CD14-positive monocyte (primary cell): ENCODE measurements at regions not wholly inside any gene's neighbourhood (a gene's known extent, or its start where the extent isn't known, plus 50 kb on each side); places are given as distances from the start of the nearest gene placed in this dataset.

ENCODE experiments used
- DNase-seq, 3 donors: peaks; one replicate each; pipeline ENCODE4 v3.0.0-alpha.2; 2011 to 2022
- H2AFZ ChIP-seq: 2 replicates; pipeline ENCODE4 v1.6.0; 2012; ENCODE audit warnings: mild to moderate bottlenecking, low read depth, low read length, inconsistent platforms; ENCODE audit not compliant: insufficient read depth, poor library complexity, severe bottlenecking
- H3K27ac ChIP-seq, 2 donors: 1 replicate in 1 of 2; 2 replicates in 1 of 2; pipeline ENCODE4 v1.5.1; 2012 to 2013; ENCODE audit warnings: low read length in 2 of 2, control low read depth in 1 of 2, inconsistent platforms in 1 of 2, low read depth in 1 of 2, mild to moderate bottlenecking in 1 of 2
- H3K27me3 ChIP-seq, 2 donors: one replicate each; pipeline versions ENCODE4 v1.6.0 to v1.6.1; 2011 to 2013; ENCODE audit warnings: low read length in 2 of 2; ENCODE audit not compliant: control insufficient read depth in 2 of 2, insufficient read depth in 2 of 2
- H3K36me3 ChIP-seq, 2 donors: replicated peaks in 1 of 2; 1 replicate in 1 of 2; 2 replicates in 1 of 2; pipeline versions ENCODE4 v1.5.1 to v1.6.1; 2012 to 2013; ENCODE audit warnings: low read length in 2 of 2, control low read depth in 1 of 2, inconsistent platforms in 1 of 2, mild to moderate bottlenecking in 1 of 2; ENCODE audit not compliant: insufficient read depth in 2 of 2, control insufficient read depth in 1 of 2
- H3K4me1 ChIP-seq, 2 donors: 1 replicate in 1 of 2; 2 replicates in 1 of 2; pipeline versions ENCODE4 v1.5.1 to v1.6.1; 2012 to 2013; ENCODE audit warnings: low read length in 2 of 2, control low read depth in 1 of 2, inconsistent platforms in 1 of 2, mild to moderate bottlenecking in 1 of 2, moderate library complexity in 1 of 2; ENCODE audit not compliant: insufficient read depth in 2 of 2, control insufficient read depth in 1 of 2
- H3K4me2 ChIP-seq: replicated peaks from 2 replicates; pipeline ENCODE3; 2012; ENCODE audit warnings: low read length, moderate library complexity, mild to moderate bottlenecking; ENCODE audit not compliant: poor library complexity, severe bottlenecking; ENCODE audit errors: extremely low read depth
- H3K4me3 ChIP-seq, 3 experiments: fragments of 200-600 bp in 1 of 3; sonication (generic) in 1 of 3; replicated peaks in 1 of 3; 1 replicate in 2 of 3; 2 replicates in 1 of 3; pipeline ENCODE4 v1.5.1; 2011 to 2013; ENCODE audit warnings: low read length in 3 of 3, mild to moderate bottlenecking in 3 of 3, control low read depth in 2 of 3, low read depth in 2 of 3, inconsistent platforms in 1 of 3, moderate library complexity in 1 of 3
- H3K79me2 ChIP-seq: 2 replicates; pipeline ENCODE4 v1.6.0; 2012; ENCODE audit warnings: mild to moderate bottlenecking, control low read depth, inconsistent platforms, low read length, moderate library complexity; ENCODE audit not compliant: insufficient read depth
- H3K9ac ChIP-seq: 2 replicates; pipeline ENCODE4 v1.6.0; 2017; ENCODE audit warnings: low read length, mild to moderate bottlenecking; ENCODE audit not compliant: insufficient read depth, poor library complexity, severe bottlenecking
- H3K9me3 ChIP-seq, 2 donors: replicated peaks in 1 of 2; 1 replicate in 1 of 2; 2 replicates in 1 of 2; pipeline versions ENCODE4 v1.5.1 to v1.6.1; 2012 to 2013; ENCODE audit warnings: low read length in 2 of 2, control low read depth in 1 of 2; ENCODE audit not compliant: control insufficient read depth in 1 of 2, insufficient read depth in 1 of 2
- H4K20me1 ChIP-seq: 2 replicates; pipeline ENCODE4 v1.6.0; 2012; ENCODE audit warnings: mild to moderate bottlenecking, low read length, control low read depth, moderate library complexity; ENCODE audit not compliant: insufficient read depth
- H3K27ac Mint-ChIP-seq, 7 donors: one replicate each; pipeline ENCODE4 v1.8.0; 2020; ENCODE audit warnings: mild to moderate bottlenecking in 7 of 7, mixed read lengths in 7 of 7, moderate library complexity in 6 of 7, inconsistent platforms in 2 of 7
- H3K27me3 Mint-ChIP-seq, 3 donors: one replicate each; pipeline ENCODE4 v1.8.0; 2021 to 2022; ENCODE audit warnings: low read depth in 3 of 3, mild to moderate bottlenecking in 3 of 3, mixed read lengths in 3 of 3, moderate library complexity in 3 of 3, inconsistent platforms in 1 of 3
- H3K36me3 Mint-ChIP-seq, 2 donors: one replicate each; pipeline ENCODE4 v1.8.0; 2020; ENCODE audit warnings: mixed read lengths in 2 of 2, inconsistent platforms in 1 of 2, mild to moderate bottlenecking in 1 of 2
- H3K4me1 Mint-ChIP-seq: one replicate; pipeline ENCODE4 v1.8.0; 2020; ENCODE audit warnings: mild to moderate bottlenecking, mixed read lengths
- H3K4me3 Mint-ChIP-seq, 2 donors: one replicate each; pipeline ENCODE4 v1.8.0; 2020; ENCODE audit warnings: mild to moderate bottlenecking in 2 of 2, mixed read lengths in 2 of 2, moderate library complexity in 1 of 2
- H3K9me3 Mint-ChIP-seq, 7 donors: one replicate each; pipeline ENCODE4 v1.8.0; 2020 to 2022; ENCODE audit warnings: mixed read lengths in 7 of 7, mild to moderate bottlenecking in 6 of 7, moderate library complexity in 6 of 7, inconsistent platforms in 2 of 7
- WGBS: methylation state at CpG from one replicate; pipeline ENCODE4 v1.1.5; 2013; ENCODE audit warnings: missing lambda C conversion rate; ENCODE audit not compliant: insufficient coverage; 5-methylcytosine and 5-hydroxymethylcytosine counted together
- intact Hi-C, 2 donors: fragments of 100-400 bp; cut with micrococcal nuclease; formaldehyde crosslinking; loops; one replicate each; pipeline versions ENCODE4 v1.15.0 to v1.15.1; 2023
- TF ChIP-seq, protein P1 (sequence below): fragments of 200-600 bp; IDR thresholded peaks from one replicate; pipeline ENCODE4 v1.8.0; 2022; ENCODE audit warnings: antibody characterized with exemption, mild to moderate bottlenecking

DNA sequence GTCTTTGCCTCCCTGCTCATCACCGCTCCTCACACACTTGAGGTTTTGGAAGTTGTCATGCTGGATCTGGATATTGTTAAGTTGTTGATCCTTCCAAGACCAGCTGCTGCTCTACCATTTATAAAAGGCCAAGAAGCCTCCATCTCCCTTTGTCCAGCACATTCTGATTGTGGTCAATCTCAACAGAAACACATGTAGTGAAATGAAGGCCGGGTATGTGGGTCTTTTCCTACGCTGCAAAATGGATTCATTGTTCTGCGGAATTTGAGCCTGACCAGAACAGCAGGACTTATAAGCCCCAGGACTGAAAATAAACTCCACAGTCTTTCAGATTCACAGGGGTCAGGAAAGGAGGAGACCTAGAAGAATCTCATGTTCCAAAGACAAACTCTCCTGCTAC is 238.4 kb downstream of the CMPK2 start:
- Mint-ChIP-seq H3K27ac (no peak overlapping the region), H3K9me3 (peaks cover 0 to 3% (median 2%) of the 10 kb centered on the region in 7 donors), H3K27me3 (peaks cover 0 to 1% (median 0%) of the 10 kb centered on the region in 3 donors), H3K36me3 (no peaks in the 10 kb centered on the region), H3K4me1 (no peaks in the 10 kb centered on the region), H3K4me3 (no peak overlapping the region)
- DNase-seq, result no peak
- TF ChIP-seq, protein P1, sequence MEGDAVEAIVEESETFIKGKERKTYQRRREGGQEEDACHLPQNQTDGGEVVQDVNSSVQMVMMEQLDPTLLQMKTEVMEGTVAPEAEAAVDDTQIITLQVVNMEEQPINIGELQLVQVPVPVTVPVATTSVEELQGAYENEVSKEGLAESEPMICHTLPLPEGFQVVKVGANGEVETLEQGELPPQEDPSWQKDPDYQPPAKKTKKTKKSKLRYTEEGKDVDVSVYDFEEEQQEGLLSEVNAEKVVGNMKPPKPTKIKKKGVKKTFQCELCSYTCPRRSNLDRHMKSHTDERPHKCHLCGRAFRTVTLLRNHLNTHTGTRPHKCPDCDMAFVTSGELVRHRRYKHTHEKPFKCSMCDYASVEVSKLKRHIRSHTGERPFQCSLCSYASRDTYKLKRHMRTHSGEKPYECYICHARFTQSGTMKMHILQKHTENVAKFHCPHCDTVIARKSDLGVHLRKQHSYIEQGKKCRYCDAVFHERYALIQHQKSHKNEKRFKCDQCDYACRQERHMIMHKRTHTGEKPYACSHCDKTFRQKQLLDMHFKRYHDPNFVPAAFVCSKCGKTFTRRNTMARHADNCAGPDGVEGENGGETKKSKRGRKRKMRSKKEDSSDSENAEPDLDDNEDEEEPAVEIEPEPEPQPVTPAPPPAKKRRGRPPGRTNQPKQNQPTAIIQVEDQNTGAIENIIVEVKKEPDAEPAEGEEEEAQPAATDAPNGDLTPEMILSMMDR, result no peak
- no peaks in the 10 kb centered on the region for H3K9me3 ChIP-seq
- H3K4me2 ChIP-seq, result no peak overlapping the region
- H3K4me3 ChIP-seq, result no peak overlapping the region
- H3K4me1 ChIP-seq, result no peaks in the 10 kb centered on the region
- H3K27ac ChIP-seq, result no peak overlapping the region
- no peak overlapping the region for H3K9ac ChIP-seq
- no peaks in the 10 kb centered on the region for H3K79me2 ChIP-seq
- no peak overlapping the region for H2AFZ ChIP-seq
- no peaks in the 10 kb centered on the region for H4K20me1 ChIP-seq
- WGBS, result no CpG with 5 or more reads among the region's 4 CpGs
- intact Hi-C loops, result no loop called here
- H3K36me3 ChIP-seq, result no peaks in the 10 kb centered on the region
- H3K27me3 ChIP-seq, result no peaks in the 10 kb centered on the region

DNA sequence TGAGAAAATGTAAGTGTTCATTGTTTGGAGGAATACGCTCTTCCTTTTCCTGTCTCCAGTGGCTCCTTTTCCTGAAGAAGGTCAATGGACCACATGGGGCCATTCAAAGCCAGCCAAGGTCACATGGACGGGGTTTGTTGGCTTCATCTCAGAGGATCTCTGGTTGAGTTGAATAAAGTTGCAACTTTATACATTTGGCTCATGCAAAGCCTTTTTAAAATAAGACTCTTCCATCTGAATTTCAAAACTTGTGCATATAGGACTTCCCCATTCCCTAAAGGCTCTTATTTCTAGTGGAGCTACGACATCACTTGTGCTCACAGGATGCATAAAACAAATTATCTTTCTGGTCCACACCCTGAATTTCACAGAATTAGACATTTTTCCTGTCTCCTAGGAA is 235.5 kb downstream of the CMPK2 start:
- no peak overlapping the region for H3K4me3 ChIP-seq
- no peaks in the 10 kb centered on the region for H3K36me3 ChIP-seq
- H3K27ac Mint-ChIP-seq, result no peak overlapping the region
- no peaks in the 10 kb centered on the region for H3K36me3 Mint-ChIP-seq
- no peaks in the 10 kb centered on the region for H3K79me2 ChIP-seq
- 90% methylated on average over 2 of the region's 3 CpGs for WGBS
- peaks cover 0 to 3% (median 2%) of the 10 kb centered on the region in 7 donors for H3K9me3 Mint-ChIP-seq
- no peak for DNase-seq
- no peak overlapping the region for H2AFZ ChIP-seq
- no peak overlapping the region for H3K4me3 Mint-ChIP-seq
- no peaks in the 10 kb centered on the region for H3K27me3 ChIP-seq
- H3K9me3 ChIP-seq, result no peaks in the 10 kb centered on the region
- H3K4me1 Mint-ChIP-seq, result no peaks in the 10 kb centered on the region
- H4K20me1 ChIP-seq, result no peaks in the 10 kb centered on the region
- no peak overlapping the region for H3K4me2 ChIP-seq
- no peaks in the 10 kb centered on the region for H3K4me1 ChIP-seq
- no peak overlapping the region for H3K9ac ChIP-seq
- TF ChIP-seq, protein P1, result no peak
- intact Hi-C loops, result no loop called here
- H3K27ac ChIP-seq, result no peak overlapping the region
- H3K27me3 Mint-ChIP-seq, result peaks cover 0 to 1% (median 0%) of the 10 kb centered on the region in 3 donors
